ENCODE measurements at regions not wholly inside any gene's neighbourhood (a gene's known extent, or its start where the extent isn't known, plus 50 kb on each side); places are given as distances from the start of the nearest gene placed in this dataset.

DNA sequence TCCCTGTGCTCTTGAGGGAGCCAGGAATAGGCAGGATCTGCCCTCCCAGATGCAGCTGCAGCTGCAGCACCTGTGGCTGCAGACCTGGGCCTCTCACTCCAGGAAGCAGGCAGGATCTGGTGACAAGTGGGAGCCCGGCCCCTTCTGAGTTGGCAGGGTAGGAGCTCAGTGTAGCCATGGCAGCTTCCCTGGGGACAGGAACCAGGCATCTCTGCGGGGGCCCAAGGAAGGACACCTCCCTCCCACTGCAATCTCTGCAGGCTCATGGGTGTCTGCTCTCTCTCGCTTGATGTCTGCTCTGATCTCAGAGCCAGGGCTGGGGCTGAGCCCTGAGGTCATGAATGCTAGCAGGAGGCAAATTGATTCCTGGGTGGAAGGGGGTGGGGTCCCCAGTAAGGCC is 592.5 kb upstream of the CA10 start:
- DNase-seq = no peak

DNA sequence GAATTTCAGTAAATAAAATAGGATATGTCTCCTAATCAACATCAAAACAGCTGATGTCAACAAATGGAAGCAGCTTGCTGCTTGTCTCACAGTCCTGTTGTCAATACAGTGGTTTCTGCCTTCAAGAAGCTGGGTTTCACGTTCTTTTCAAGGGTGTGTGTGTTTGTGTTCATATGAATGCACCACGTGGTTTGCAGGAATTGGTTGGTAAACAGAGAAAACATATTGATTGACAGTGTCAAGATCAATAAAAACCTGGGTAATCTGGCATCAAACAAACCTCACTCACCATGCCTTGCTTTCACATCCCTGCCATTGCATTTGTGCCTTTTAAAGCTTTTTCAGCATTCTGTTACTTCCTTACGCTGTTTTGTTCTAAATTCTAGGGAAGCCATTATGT is 585.7 kb upstream of the CA10 start:
- DNase-seq = no peak

DNA sequence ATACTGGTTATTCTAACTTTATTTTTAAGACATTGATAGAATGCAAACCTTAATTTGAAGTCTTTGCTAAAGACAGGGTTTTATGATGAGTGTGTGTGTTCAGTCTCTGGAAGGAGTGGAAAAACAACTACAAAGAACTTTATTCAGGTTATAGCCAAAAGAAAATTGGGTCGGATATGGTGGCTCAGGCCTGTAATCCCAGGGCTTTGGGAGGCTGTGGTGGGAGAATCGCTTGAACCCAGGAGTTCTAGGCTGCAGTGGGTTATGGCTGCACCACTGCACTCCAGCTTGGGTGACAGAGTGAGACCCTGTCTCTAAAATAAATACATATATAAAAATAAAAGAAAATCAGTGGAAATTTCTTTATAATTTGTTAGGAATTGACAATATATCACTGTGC is 581.5 kb upstream of the CA10 start:
- DNase-seq = no peak

DNA sequence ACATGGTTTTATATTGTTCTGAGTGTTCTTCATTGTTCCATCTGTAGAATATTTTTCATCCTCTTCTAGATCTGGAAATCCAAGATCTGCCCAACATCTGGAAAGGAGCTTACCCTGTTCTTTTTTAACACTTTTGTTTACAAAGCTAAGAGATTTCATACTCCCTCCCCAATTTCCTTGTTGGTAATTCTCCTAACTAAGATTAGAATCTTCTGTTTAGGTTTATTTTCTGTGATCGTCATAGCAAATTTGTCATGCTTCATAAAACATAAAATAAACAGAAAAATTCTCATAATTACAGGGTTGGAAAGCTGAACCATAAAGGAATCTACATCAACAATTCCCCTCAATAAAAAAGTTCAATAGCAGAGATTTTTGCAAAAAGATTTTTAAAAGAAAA is 580.3 kb upstream of the CA10 start:
- no peak for DNase-seq

DNA sequence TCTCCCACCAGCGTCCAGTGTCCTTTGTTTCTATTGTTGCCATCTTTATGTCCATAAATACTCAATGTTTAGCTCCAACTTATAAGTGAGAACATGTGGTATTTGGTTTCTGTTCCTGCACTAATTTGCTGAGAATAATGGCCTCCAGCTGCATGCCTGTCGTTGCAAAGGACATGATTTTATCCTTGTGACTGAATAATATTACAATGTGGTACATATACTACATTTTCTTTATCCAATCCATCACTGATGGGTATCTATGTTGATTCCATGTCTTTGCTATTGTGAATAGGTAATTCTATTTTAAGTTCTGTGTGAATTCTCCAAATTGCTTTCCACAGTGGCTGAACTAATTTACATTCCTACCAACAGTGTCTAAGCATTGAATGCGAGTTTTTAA is 578.6 kb upstream of the CA10 start:
- DNase-seq = no peak

DNA sequence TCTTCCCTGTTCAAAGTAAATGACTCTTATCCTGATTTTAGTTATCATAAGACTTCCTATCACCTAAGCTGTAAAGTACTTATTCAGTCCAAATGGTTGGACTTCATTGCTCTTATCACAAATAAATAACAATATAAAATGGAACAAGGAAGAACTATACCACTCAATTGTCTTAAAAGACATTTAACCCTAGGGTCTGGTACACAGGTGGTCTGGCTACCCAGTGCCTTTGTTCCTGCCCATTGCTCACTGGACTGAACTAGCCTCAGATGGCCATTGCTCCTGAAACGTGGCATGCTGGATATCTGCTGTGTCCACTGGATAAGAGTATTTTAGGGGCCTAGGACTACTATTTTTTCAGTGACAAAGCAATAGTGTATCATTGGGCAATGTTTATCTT is 574.3 kb upstream of the CA10 start:
- no peak for DNase-seq

DNA sequence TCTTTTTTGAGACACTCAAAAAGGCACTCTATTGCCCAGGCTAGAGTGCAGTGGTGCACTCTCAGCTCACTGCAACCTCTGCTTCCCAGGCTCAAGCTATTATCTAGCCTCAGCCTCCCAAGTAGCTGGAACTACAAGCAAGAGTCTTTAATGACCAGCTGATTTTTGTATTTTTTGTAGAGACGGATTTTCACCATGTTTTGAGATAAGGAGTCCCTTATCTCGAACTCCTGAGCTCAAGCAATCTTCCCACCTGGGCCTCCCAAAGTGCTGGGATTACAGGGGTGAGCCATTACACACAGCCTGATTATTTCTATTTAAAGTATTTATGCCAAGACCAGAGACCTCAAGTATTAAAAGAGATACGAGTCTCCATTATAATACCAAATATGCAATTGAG is 566.1 kb upstream of the CA10 start:
- no peak for DNase-seq

DNA sequence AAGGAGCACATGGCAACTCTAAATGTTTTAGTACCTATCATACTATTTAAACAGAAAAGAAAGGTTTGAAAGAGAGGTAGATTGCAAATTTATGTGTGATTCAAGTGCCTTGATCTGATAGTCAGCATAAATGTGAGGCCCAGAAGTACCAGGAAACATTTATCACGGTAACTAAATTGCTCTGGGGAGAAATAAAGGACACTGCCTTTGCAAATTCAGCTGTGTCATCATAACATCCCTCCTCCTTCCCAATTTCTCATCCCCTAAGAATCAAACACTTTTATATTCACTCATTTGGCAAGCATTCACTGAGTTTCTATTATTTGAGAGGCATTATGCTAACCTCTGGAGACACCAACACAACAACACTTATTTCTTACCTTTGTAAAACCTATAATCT is 563.4 kb upstream of the CA10 start:
- DNase-seq = no peak

DNA sequence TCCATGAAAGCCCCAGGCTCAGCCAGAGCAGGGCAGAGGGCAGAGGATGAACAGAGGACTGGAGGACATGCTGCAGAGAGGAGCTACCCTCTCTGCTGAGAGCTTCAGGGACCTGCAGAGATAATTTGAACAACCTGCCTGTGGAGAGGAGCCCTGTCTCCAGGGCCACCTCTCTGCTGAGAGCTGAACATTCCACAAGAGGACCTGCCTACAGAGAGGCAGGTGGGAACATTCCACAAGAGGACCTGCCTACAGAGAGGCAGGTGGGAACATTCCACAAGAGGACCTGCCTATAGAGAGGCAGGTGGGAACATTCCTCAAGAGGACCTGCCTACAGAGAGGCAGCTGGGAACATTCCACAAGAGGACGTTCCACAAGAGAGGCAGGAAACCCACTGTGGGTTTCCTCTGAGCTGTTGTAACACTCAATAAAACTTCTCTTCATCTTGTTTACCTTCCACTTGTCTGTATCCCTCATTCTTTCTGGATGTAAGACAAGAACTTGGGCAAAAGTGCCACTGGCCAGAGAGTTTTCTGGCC is 551.9 kb upstream of the CA10 start:
- no peak for DNase-seq

DNA sequence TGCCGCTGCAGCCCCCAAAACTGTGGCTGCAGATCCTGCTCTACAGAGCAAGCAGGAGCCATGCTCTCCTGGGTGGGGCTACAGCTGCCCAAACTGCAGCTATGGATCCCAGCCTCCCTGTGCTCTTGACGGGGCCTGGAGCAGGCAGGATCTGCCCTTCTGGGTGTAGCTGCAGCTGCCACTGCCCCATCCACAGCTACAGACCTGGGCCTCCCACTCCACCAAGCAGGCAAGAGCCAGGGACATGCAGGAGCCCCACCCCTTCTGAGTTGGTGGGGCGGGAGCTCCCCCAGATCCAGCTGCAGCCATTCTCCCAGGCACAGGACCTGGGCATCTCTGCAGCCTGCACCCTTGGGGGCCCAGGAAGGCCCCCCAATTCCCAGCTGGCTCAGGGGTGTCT is 551.2 kb upstream of the CA10 start:
- DNase-seq = no peak

DNA sequence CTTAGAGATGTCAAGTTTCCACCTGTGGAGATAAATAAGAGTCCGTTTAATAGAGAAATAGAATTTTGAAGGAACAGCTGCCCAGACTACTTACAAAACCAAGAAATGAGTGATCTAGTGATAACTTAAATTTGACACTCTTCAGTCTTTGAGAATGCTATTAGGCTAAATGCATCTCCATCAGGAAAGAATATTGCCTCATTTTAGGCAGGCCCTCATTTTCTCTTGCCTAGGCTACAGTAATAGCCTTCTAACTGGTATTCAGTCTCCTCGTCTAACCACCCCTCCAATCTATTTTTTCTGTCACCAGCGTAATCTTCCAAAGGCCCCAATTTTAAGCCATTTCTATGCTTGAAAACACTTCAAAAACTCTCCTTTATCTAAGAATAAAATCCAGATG is 537.8 kb upstream of the CA10 start:
- DNase-seq = no peak

DNA sequence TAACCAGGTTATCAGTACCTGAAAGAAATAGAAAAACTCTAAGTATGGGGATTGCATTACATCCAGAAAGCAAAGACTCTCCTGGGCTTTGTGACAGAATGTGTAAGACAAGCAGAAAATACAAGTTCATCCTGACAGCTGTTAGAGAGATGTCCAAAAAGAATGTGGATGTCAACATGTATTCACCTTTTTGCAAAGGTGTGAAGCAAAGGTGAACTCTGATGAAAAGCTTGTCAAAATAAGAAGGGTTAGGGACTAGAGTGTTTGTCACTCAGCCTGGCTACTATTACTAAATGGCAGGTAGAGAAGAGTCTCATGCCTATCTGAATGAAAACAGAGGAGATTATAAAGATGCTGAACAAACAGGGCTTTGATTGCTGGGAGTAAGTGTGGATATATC is 527.6 kb upstream of the CA10 start:
- DNase-seq = no peak

DNA sequence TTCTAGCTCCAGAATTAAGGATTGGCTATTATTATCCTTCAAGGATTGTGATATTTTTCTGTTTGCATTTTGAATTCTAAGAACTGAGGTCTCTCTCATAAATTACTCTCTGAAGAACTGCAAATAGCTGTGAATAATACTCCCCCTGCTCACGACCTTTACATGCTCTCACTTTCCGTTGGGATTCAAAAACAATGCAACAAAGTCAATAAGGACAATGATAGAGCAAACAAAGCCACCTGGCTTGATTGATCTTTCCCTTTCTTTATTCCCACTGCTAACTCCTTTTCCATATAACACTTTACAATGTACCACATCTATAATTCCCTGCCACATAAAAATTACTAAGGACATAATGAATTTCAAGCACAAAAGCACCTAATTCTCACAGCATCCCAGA is 523.0 kb upstream of the CA10 start:
- no peak for DNase-seq

DNA sequence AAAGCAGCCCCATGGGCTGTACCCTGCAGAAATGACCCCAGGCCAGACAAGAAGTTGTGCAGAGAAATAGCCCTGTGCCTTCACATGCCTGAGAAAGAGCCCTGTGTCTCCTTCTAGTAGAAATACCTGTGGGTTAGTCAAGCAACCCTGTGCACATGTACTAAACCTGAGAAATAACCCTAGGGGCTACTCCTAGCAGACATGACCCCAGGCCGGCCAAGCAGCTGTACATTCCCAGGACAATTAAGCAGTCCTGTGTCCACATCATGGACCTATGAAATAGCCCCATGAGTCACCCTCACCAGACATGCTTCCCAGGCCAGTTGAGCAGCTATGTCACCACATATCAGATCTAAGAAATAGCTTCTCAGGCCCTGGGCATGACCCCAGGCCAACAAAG is 519.7 kb upstream of the CA10 start:
- no peak for DNase-seq

DNA sequence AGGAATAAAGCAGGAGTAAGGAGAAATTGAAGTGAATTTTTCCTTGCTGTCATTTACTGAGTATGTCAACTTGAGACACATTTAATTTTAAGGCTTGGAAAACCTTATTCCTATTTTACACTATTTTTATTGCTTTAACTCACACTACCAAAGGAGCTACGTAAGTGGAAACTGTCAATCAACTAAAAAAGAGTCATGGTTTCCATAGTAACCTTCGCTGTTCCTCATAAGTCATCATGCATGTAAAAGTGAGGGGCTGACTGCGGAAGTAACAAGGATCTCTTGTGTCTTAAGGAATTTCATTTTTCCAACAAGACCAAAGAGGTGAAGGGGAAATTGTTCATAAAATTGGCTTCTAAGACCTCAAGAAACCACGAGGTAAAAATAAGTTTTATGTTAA is 516.2 kb upstream of the CA10 start:
- DNase-seq = no peak

DNA sequence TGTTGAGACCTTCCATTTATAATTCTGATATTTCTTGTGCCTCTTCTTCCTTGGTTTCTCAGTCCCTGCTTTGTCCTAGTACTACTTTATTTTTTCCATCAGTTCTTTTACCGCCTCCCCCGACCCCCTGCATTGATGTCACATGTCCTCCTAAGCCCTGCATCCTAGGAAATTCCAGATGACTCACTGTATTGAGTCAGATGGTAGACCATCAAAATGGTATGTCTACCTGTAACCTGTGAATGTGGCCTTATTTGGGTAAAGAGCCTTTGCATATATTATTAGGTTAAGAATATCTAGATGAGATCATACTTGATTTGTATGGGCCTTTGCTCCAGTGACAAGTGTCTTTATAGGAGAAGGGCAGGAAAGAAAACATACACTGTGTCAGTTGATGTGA is 515.3 kb upstream of the CA10 start:
- no peak for DNase-seq

DNA sequence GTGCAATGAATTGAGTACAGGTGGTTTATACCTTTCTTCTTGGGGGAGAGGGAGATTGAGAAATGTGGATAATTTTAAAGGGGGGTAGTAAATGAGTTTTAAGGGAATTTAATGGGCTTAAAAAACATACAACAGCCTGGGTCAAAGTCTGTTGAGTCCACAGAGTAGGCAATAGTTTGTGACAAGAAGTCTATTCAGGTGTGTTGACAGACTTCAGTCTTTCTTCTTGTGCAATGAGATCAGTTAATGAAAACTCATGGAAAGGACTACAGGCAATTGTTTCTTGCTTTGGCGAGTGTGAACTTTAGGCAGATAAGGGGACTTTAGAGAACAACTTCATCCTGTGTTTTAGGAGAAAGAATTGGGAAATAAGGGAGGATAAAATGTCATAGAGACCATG is 507.8 kb upstream of the CA10 start:
- no peak for DNase-seq

DNA sequence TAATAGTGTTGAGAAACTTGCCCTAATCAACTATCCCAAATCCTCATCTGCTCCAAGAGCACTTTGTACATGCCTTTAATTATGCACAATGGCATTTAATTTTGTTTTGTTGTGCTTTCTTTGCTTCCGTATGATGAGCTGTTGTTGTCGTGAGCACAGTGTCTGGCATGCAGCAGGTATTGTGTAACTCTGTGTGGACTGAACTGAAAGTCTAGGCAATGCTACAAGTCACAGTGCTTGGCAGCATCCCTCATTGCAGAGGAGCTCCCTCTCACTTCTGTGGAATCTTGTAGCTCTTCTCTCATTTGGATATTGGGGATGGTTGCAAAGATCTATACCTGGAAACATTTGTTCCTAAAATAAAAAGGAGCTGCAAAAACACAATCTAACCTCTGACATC is 502.2 kb upstream of the CA10 start:
- no peak for DNase-seq

DNA sequence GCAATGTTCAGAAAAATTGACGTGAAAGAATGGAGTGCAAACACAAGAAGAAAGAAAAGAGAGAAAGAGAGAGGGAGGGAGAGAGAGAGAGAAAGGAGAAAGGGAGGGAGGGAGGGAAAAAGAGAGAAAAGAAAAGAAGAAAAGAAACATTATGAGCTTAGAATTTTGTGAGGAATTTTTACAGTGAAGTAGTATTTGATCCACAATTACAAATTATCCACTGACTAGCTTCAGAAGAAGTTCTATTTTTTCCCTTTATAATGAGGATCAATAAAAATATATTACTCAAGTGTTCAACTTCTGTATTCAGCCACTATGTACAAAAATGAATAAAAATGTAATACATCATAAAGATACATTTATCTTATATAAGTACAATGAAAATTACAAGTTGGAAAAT is 494.5 kb upstream of the CA10 start:
- no peak for DNase-seq

DNA sequence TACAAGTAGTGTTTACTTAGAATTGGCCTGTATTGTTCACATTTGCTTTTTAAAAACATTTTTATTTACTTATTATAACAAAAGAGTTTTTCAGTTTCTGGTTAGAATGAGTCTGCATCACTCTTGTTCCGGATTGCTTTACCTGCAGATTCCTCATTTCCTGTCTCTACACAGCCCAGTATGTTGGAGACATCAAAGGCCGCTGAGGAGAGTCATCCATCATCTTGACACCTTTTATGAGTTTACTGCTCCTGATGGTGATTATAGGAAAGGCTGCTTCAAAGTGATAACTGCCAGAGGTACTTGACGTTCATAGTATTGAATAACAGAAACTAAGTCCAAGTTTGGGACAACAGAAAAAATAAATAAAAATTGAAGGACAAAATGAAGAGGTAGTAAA is 490.5 kb upstream of the CA10 start:
- DNase-seq = no peak

DNA sequence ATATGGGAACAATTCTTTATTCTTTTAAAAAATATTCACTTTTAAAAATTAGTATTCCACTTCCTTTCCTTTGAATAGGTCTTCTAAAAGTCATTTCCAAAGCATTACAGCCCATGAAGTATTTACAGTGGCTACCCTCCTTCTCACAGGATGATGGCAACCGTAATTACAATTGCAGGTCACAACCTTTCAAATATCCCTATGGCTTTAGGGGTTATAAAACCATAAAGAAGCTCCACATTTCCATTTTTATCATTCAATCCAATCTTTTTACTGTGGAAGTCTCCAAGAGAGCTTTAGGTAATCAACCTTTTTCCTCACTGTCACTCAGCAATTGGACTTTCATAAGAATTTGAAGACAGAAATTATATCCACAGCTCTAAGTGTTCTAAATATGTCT is 488.9 kb upstream of the CA10 start:
- no peak for DNase-seq

DNA sequence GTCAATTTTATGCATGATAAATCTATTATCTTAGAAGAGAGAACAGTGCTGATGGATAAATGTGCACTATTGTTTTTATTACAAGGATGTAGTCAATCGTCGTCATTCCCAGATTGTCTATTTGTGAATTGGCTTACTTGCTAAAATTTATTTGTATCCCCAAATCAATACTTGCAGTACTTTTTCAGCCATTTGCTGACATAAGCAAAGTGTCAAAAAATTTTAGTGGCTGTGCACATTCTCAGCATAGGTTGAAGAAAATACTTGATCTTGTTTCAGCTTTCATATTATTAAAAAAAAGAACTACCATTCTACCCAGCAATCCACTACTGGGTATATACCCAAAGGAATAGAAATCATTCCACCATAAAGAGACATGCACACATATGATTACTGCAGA is 477.9 kb upstream of the CA10 start:
- no peak for DNase-seq

DNA sequence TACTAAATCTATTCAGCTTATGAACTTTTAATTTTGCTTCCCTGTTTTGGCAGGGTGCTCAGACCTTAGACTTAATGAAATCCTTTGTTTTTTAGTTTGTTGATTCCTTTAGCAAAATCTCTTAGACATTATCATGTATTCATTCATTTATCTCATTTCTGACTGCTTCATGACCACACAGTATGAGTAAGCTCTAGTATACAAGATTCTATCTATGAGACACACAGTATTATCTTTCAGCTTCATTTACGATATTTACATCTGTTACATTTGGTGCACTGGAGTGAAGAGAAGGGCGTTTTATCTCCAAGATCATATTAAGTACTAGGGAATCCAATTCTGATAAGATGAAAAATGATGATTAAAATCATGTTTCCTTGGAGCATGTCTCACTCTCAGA is 448.1 kb upstream of the CA10 start:
- DNase-seq = no peak

DNA sequence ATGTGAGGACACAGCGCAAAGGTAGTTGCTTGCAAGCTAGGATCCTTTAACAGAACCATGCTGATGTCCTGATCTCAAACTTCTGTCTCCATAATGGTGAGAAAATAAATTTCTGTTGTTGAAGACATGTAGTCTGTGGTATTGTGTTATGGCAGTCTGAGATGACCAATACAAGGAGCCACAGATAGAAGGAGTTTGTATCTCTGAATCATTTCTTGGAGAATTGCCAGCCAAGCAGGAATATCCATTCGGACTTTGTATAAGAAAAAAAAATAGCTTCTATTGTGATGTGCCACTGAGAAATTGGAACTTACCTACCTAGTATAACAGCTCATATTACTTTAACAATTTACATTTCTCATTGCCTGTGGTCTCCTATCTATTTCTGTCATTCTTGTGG is 447.6 kb upstream of the CA10 start:
- no peak for DNase-seq

DNA sequence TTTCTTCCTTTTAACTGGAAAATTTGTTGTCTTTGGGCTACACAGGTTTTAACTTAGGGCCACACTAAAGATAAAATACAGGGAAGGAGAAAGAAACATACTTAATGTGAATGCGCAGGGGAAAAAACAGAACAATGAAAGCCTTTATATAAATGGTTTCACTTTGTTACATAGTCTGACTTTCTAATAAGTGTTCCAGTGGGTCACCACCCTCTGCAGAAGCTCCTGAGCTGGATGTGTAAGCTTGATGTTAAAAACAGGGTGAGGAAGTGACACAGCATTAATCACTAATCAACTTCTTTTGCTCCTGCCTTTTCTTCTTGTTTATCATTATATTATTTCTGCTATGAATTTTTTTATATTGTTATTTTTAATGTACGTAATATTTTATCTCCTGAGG is 445.6 kb upstream of the CA10 start:
- DNase-seq = no peak

Data from amygdala (tissue), 56 donors.